Activated CD8-positive, alpha-beta T cell treated with anti-CD3 and anti-CD28 coated beads, Interleukin-2, amount 10 ng/mL, durations not matched to agents 7 days and 5 days (primary cell): ENCODE measurements at regions not wholly inside any gene's neighbourhood (a gene's known extent, or its start where the extent isn't known, plus 50 kb on each side); places are given as distances from the start of the nearest gene placed in this dataset.

ENCODE experiments used
- ATAC-seq: fragments of 150-1000 bp; cut with Tn5 transposase; one replicate; pipeline ENCODE4 v1.10.0; 2021; ENCODE audit warnings: moderate library complexity
- CTCF ChIA-PET: fragments of 350-600 bp; sonication (Branson Sonifier 250); formaldehyde crosslinking; loops from one replicate; lab custom pipeline; 2021; ENCODE audit warnings: antibody characterized with exemption; lab: Charles Lee
- POLR2A ChIA-PET: fragments of 350-600 bp; sonication (Branson Sonifier 250); formaldehyde crosslinking; loops from one replicate; lab custom pipeline; 2021; ENCODE audit warnings: antibody characterized with exemption; lab: Charles Lee
- DNase-seq: peaks from one replicate; pipeline ENCODE4 v3.0.0-alpha.2; 2020
- H3K27ac Mint-ChIP-seq: one replicate; pipeline ENCODE4 v1.8.0; 2021; ENCODE audit warnings: mild to moderate bottlenecking, mixed read lengths
- H3K27me3 Mint-ChIP-seq: one replicate; pipeline ENCODE4 v1.8.0; 2021; ENCODE audit warnings: low read depth, mixed read lengths
- H3K36me3 Mint-ChIP-seq: one replicate; pipeline ENCODE4 v1.8.0; 2021; ENCODE audit warnings: low read depth, mixed read lengths
- H3K4me1 Mint-ChIP-seq: one replicate; pipeline ENCODE4 v1.8.0; 2021; ENCODE audit warnings: low read depth, mixed read lengths
- H3K4me3 Mint-ChIP-seq: one replicate; pipeline ENCODE4 v1.8.0; 2021; ENCODE audit warnings: mild to moderate bottlenecking, mixed read lengths
- H3K9me3 Mint-ChIP-seq: one replicate; pipeline ENCODE4 v1.8.0; 2022; ENCODE audit warnings: mixed read lengths; ENCODE audit not compliant: insufficient read depth

DNA sequence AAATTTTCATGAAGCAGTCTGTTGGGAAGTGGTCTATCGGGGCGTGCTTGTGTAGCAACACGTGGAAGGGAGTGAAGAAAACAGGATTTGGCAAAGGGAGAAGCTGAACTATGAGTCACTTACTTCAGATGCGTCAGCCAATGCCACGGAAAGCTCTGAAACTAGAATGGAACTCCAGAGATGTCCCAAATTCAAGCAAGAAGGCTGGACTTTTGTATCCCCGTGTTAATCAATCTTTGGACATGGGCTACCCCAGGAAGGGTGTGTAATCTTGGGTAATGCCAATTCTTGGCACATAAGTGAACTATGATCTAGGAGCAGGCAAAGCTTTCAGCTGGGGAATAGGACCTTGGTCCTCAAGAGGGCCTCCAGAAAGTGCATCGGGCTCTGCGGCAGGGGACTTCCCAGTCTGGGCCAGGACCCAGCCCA lies 102.6 kb downstream of the ADSS2 start:
- no peak overlapping the region for H3K4me3 Mint-ChIP-seq
- H3K36me3 Mint-ChIP-seq: no peaks in the 10 kb centered on the region
- no peak overlapping the region for H3K27ac Mint-ChIP-seq
- peaks cover 11% of the 10 kb centered on the region for H3K27me3 Mint-ChIP-seq
- CTCF ChIA-PET: no interaction called here
- POLR2A ChIA-PET: no interaction called here
- H3K9me3 Mint-ChIP-seq: no peaks in the 10 kb centered on the region
- peaks cover 6% of the 10 kb centered on the region for H3K4me1 Mint-ChIP-seq
- DNase-seq (no peak), ATAC-seq (no peak)

DNA sequence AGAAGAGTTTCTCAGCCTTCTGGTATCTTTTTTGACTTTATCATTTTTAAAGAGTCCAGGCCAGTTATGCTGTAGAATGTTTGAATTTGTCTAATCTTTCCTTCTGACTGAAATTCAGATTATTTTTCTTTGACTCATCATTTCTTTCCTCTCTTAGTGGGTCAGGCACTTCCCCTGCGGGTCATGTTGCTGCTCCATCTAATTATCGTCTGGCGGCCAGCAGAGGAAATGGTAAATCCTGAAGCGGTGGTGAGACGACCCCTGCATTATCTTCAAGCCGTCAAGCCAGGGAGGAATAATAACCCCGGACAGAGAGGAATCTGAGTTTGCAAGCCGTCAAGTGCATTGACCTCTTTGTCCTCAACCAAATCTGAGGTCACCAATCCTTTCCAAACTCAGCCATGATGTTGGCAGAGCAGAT lies 102.1 kb downstream of the ADSS2 start:
- no peak for DNase-seq
- CTCF ChIA-PET: no interaction called here
- H3K9me3 Mint-ChIP-seq: no peaks in the 10 kb centered on the region

DNA sequence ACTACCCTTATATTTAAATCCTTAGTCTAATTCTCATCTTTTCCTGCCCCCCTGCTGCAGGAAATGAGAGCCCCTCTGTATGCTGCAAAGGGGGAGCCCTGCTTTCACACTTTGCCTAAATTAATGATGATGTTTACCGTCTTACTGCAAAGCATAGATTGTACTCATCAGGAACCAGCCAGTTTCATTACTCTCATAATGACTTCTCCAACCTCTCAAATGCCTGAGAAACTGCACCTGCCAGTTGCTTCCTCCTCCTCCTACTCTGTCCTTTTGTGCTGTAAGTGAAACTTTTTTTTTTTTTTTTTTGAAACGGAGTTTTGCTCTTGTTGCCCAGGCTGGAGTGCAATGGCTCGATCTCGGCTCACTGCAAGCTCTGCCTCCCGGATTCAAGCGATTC lies 101.7 kb downstream of the ADSS2 start:
- ChIA-PET CTCF (no interaction called here), POLR2A (no interaction called here)
- peaks cover 6% of the 10 kb centered on the region for H3K4me1 Mint-ChIP-seq
- H3K36me3 Mint-ChIP-seq: no peaks in the 10 kb centered on the region
- H3K4me3 Mint-ChIP-seq: no peak overlapping the region
- no peak overlapping the region for H3K27ac Mint-ChIP-seq
- H3K9me3 Mint-ChIP-seq: no peaks in the 10 kb centered on the region
- H3K27me3 Mint-ChIP-seq: peaks cover 11% of the 10 kb centered on the region
- no peak for ATAC-seq
- no peak for DNase-seq

More for the DNA sequence above, 102.1 kb downstream of the ADSS2 start:
- no peaks in the 10 kb centered on the region for H3K36me3 Mint-ChIP-seq
- ATAC-seq: no peak
- H3K4me1 Mint-ChIP-seq: peaks cover 6% of the 10 kb centered on the region
- POLR2A ChIA-PET: no interaction called here
- H3K27ac Mint-ChIP-seq: no peak overlapping the region
- H3K27me3 Mint-ChIP-seq: peaks cover 11% of the 10 kb centered on the region
- no peak overlapping the region for H3K4me3 Mint-ChIP-seq

DNA sequence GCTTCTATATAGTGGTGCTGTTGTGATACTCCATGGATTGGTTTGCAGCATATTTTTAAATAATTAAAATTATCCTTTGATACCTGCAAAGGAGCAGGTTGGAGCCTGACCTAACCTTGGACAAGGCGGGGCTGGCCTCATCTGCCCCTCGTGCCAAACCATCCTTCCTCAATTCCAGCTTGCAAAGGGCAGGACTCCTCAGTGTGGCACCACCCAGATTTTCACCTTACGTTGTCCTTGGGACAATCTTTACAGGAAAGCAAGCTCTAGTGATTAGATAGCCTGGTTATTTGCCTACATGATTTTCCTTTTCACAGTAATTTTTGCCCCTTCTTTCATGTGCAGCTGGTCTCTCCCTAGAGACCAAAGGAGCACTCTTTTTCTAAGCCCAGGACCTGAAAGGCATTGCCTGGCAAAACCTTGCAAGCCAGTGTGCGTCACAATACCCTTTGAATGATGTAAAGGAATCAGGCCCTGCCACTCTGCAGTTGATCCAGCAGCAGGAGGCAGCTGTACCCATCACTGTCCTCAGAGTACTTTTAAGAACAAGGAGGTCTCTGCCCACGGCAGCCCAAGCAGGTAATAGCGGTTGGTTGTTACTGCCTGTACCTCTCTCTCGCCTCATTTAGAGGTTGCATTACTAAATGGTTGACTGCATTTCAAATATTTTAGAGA lies 99.4 kb downstream of the ADSS2 start:
- Mint-ChIP-seq H3K9me3 (no peaks in the 10 kb centered on the region), H3K27ac (no peak overlapping the region), H3K4me1 (peaks cover 6% of the 10 kb centered on the region), H3K27me3 (peaks cover 8% of the 10 kb centered on the region), H3K36me3 (no peaks in the 10 kb centered on the region), H3K4me3 (no peak overlapping the region)
- ChIA-PET CTCF (no interaction called here), POLR2A (no interaction called here)
- DNase-seq (no peak), ATAC-seq (no peak)

DNA sequence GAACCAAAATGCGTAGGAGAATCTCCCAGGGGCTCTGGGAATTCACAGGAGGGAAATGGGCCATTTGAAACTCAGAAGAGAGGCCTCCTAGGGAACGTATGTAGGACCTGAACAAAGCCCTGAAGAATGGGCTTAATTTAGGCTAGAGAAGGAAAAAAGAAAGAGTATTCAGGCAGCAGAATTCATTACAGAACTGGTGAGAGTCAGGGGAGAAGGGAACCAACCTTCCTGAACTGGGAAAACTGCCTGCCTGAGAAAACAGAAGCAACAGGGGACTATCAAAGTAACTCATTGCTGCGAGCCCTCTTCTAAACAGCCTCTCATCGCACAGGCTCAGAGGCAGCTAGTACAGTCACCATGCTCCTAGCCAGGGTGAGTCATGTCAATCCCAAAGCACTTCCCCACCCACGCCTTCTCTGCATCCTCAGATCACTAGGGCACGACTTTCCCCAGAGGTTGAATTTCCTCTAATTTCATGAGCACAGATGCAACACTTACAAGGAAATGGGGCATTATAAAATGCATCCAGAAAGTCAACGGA lies 98.1 kb downstream of the ADSS2 start:
- Mint-ChIP-seq H3K4me3 (no peak overlapping the region), H3K9me3 (no peaks in the 10 kb centered on the region), H3K36me3 (no peaks in the 10 kb centered on the region), H3K27ac (no peak overlapping the region), H3K4me1 (peaks cover 6% of the 10 kb centered on the region), H3K27me3 (peaks cover 8% of the 10 kb centered on the region)
- ATAC-seq (no peak), DNase-seq (no peak)
- ChIA-PET POLR2A (no interaction called here), CTCF (no interaction called here)

DNA sequence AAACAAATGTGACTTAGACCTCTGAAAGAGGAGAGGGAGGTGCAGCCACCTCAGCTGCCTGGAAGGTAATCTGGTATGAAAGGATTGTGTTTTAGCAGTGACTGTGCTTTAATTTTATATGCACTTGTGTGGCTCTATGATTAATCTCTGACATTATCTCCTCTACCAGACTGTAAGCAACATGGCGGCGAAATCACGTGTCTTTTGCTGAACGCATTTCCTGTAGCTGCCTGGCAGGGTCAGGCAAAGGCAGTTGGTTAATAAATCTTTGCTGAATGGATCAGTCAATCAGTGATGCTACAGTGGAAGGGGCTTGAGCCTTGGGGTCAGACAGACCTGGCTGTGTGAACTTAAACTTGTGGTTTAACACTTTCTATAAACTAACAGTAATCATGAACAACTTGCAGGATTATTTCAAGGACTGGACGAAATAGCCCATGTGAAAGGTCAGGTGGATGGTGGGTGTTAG lies 96.9 kb downstream of the ADSS2 start:
- Mint-ChIP-seq H3K4me3 (no peak overlapping the region), H3K27ac (no peak overlapping the region), H3K9me3 (no peaks in the 10 kb centered on the region), H3K4me1 (peaks cover 2% of the 10 kb centered on the region), H3K27me3 (peaks cover 6% of the 10 kb centered on the region), H3K36me3 (no peaks in the 10 kb centered on the region)
- no peak for DNase-seq
- ChIA-PET POLR2A (interaction anchor here (0.6 kb wide), 1 partner anchor 610 kb away, joined by 3 read pairs; no protein-coding TSS in a partner anchor), CTCF (interaction anchor here (0.8 kb wide), 1 partner anchor 15 kb away, joined by 3 read pairs; no protein-coding TSS in a partner anchor)
- ATAC-seq: no peak

DNA sequence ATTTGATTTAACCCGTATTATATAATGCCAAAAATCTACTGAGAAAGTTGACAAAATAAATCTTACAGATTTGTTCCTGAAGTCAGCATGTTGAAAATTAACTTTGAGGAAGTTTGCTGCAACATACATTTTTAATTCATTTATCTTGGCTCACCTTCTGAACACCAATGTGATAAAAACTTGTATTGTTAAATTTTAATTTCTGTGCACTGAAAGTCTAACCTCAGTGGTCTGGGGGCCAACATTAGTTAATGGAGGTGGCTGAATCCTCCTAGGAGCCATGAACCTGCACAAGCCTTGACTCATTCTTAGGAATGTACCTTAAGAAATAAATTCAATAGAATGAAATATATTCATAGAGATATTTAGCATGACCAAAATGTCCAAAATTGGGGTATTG lies 95.3 kb downstream of the ADSS2 start:
- H3K4me1 Mint-ChIP-seq: no peaks in the 10 kb centered on the region
- H3K9me3 Mint-ChIP-seq: no peaks in the 10 kb centered on the region
- H3K4me3 Mint-ChIP-seq: no peak overlapping the region
- H3K36me3 Mint-ChIP-seq: no peaks in the 10 kb centered on the region
- ChIA-PET CTCF (no interaction called here), POLR2A (no interaction called here)
- peaks cover 3% of the 10 kb centered on the region for H3K27me3 Mint-ChIP-seq
- ATAC-seq (no peak), DNase-seq (no peak)
- no peak overlapping the region for H3K27ac Mint-ChIP-seq
